ENCODE measurements at regions not wholly inside any gene's neighbourhood (a gene's known extent, or its start where the extent isn't known, plus 50 kb on each side); places are given as distances from the start of the nearest gene placed in this dataset.

DNA sequence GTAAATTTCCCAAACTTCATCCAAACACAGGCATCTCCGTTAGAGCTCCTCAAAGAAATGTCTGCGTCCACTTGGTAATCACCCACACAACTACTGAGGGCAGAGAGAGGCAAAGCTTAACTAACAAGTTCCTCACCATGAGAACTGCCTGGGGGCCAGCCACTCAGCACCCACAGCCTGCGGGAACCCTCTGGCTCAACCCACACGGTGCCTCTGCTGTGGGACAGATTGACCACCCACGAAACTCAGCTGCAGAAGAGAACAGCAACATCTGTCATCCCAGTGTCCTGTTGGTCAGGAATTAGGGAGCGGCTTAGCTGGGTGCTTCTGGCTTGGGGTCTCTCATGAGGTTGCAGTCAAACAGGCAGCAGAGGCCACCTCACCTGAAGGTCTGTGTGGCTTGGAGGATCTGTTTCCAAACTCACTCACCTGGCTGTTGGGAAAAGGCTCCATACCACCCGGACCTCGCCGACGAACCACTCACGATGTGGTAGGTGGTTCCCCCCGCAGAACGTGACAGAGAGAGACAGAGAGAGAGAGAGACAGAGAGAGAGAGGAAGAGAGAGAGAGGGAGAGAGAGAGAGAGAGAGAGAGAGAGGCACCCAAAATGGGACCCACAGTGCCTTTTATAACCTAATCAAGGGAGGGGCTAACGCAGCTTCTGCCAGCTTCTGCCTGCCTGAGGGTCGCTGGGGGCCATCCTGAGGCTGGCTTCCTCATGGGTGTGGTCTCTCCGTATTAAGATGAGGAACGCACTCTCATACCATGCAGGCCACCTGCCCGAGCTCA is 103.5 kb downstream of the OLFM1 start:
- TF ChIP-seq POLR2A (IDR thresholded peaks at IDR 0.05): no peak
- no peak for TF ChIP-seq CTCF (IDR thresholded peaks at IDR 0.05)
- TF ChIP-seq POLR2AphosphoS5 (IDR thresholded peaks at IDR 0.05; ENCODE audit: insufficient read depth in 1 of 2, low read depth in 1 of 2): no peak

All from vagina (tissue), 2 donors.